Right cardiac atrium (tissue), 5 donors: ENCODE measurements at regions not wholly inside any gene's neighbourhood (a gene's known extent, or its start where the extent isn't known, plus 50 kb on each side); places are given as distances from the start of the nearest gene placed in this dataset.
A peak's percentile ranks its signal among the peaks of the same experiment; 100 is the strongest.
"Not testable (repeated sequence)": the region's sequence is repeated elsewhere in the genome, so short reads cannot be mapped to it uniquely, and the experiment has no call there.

ENCODE experiments used
- ATAC-seq, 2 donors: fragments of 200-7000 bp; cut with Tn5 transposase; one replicate each; pipeline versions ENCODE4 v1.8.0 to v1.9.1; 2020; ENCODE audit warnings: moderate library complexity in 2 of 2, mild to moderate bottlenecking in 1 of 2
- DNase-seq, 3 donors: peaks; one replicate each; pipeline ENCODE4 v3.0.0-alpha.2; 2020
- H3K27ac ChIP-seq: one replicate; pipeline ENCODE4 v1.5.1; 2013; ENCODE audit warnings: mild to moderate bottlenecking, low read length, control low read depth, moderate library complexity
- H3K27me3 ChIP-seq: one replicate; pipeline ENCODE4 v1.6.1; 2013; ENCODE audit not compliant: control insufficient read depth, insufficient read depth
- H3K4me1 ChIP-seq: one replicate; pipeline ENCODE4 v1.6.1; 2013; ENCODE audit warnings: low read length; ENCODE audit not compliant: control insufficient read depth, insufficient read depth
- H3K4me3 ChIP-seq: one replicate; pipeline ENCODE4 v1.5.1; 2013; ENCODE audit warnings: low read length, control low read depth
- H3K9me3 ChIP-seq: one replicate; pipeline ENCODE4 v1.6.1; 2013; ENCODE audit warnings: low read length; ENCODE audit not compliant: control insufficient read depth
- WGBS: extraction: QIAGEN DNeasy Blood & Tissue Kit; methylation state at CpG from one replicate; pipeline ENCODE4 v1.1.7; 2013; 5-methylcytosine and 5-hydroxymethylcytosine counted together
- intact Hi-C, 4 donors: fragments of 100-400 bp; cut with DNase I; formaldehyde crosslinking; loops; one replicate each; pipeline versions ENCODE4 v1.11.0 to v1.14.0; 2022 to 2023
- donor health status: healthy with polysubstance abuse.
- donor health status: DM: no; HTN: yes; CAD: no.
- donor health status: DM: no; HTN: no; CAD: no.
- donor health status: DM: no; HTN: yes; CAD: no; lungs with severe emphysema.
- donor health status: DM: yes; HTN: yes; CAD: no.

DNA sequence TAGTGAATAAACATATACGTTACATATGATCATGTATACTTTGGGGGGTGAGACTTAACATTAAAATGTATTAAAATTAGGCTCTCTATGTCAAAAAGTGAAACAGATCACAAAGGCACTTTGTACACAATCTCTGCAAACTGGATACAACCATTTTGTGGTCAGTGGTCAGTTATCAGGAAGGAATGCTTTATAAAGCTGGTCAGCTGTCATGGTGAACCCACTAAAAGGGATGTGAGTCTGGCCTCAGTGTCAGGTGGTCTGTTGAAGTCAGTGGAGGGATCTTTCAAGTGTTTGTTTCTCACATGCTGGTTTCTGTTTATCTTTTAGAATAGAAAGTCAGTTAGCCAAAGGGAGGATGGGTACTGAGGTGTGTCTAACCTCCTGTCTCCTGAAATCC, 875.5 kb upstream of the INTU start:
- Histone ChIP-seq H3K9me3 (no peaks in the 10 kb centered on the region), H3K4me1 (no peaks in the 10 kb centered on the region), H3K27me3 (no peaks in the 10 kb centered on the region), H3K4me3 (no peak overlapping the region), H3K27ac (no peak overlapping the region)
- ATAC-seq: no peak
- no peak for DNase-seq
- WGBS: 92% methylated on average over 1 of the region's 1 CpG
- intact Hi-C loops: no loop called here

DNA sequence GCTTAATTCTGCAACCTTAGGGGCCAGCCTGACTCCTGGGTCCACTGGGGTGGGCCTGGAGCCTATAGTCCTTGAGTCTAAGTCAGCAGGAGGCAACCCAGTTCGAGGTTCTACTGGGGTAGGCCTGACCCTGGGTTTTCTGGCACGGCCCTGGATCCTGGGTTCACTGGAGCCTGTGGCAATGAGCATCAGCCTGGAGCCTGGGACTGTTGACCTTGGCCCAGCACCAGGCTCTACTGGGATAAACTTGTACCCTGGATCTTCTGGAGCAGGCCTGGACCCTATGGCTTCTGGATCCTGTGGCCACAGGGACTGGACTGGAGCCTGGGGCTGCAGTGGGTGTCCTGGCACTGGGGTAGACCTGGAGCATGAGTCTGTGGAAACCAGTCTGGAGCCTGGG, 874.3 kb upstream of the INTU start:
- Histone ChIP-seq H3K4me3 (no peak overlapping the region), H3K9me3 (no peaks in the 10 kb centered on the region), H3K27me3 (no peaks in the 10 kb centered on the region), H3K4me1 (no peaks in the 10 kb centered on the region), H3K27ac (no peak overlapping the region)
- intact Hi-C loops: no loop called here
- WGBS: 30% methylated on average over 2 of the region's 2 CpGs
- DNase-seq: peak in 2 of 3 donors; percentile 26 to 29
- ATAC-seq: peak in 1 of 2 donors; percentile 30

DNA sequence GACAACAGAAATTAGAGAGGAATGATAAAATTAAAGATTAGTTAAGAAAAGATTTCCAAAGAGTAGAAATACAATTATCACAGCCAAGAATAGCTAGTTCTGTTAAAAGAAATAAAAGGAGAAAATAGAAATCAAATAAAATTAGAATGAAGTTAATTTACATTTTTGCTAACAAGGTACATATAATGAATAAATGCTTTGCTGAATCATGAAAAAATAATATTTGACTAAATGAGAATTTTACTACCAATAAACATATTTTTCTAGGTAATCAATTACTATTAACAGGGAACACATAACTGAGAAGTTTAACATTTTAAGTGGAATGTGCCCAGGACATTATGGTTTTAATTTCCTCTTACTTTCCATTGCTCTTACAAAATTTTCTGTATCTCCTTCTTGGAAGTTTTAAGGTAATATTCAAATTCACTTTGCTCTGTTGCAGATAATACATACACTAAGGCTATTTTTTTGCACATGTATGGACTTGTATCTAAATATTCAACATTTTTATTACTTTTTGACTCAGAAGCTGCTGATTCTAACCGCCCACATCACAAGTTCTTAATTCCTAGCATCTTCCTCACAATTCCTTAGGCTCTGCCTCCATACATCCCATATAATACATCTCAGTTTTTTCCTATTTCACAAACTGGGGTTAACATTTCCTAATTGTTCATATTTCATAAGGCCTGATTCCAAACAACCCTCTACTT, 870.7 kb upstream of the INTU start:
- intact Hi-C loops: no loop called here
- no peak for ATAC-seq
- WGBS: 96% methylated on average over 1 of the region's 1 CpG

DNA sequence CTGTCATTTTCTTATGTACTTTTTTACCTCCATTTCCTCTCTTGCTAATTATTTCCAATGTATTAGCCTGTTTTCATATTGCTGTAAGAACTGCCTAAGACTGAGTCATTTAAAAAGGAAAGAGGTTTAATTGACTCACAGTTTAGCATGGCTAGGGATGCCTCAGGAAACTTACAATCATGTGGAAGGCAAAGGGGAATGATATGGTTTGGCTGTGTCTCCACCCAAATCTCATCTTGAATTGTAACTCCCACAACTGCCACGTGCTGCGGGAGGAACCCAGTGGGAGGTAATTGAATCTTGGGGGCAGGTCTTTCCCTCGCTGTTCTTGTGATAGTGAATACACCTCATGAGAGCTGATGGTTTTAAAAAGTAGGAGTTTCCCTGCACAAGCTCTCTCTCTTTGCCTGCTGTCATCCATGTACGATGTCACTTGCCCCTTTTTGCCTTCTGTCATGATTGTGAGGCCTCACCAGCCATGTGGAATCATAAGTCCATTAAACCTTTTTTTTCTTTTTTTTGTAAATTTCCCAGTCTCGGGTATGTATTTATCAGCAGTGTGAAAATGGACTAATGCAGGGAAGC, 870.0 kb upstream of the INTU start:
- ATAC-seq (no peak), DNase-seq (no peak)
- 90% methylated on average over 5 of the region's 5 CpGs for WGBS
- H3K4me1 ChIP-seq: no peaks in the 10 kb centered on the region
- no peak overlapping the region for H3K27ac ChIP-seq
- H3K9me3 ChIP-seq: no peaks in the 10 kb centered on the region
- intact Hi-C loops: no loop called here
- H3K4me3 ChIP-seq: no peak overlapping the region
- no peaks in the 10 kb centered on the region for H3K27me3 ChIP-seq

More for the DNA sequence above, 870.7 kb upstream of the INTU start:
- H3K27ac ChIP-seq: no peak overlapping the region
- no peak for DNase-seq
- H3K4me3 ChIP-seq: no peak overlapping the region
- H3K9me3 ChIP-seq: no peaks in the 10 kb centered on the region
- no peaks in the 10 kb centered on the region for H3K4me1 ChIP-seq
- no peaks in the 10 kb centered on the region for H3K27me3 ChIP-seq

DNA sequence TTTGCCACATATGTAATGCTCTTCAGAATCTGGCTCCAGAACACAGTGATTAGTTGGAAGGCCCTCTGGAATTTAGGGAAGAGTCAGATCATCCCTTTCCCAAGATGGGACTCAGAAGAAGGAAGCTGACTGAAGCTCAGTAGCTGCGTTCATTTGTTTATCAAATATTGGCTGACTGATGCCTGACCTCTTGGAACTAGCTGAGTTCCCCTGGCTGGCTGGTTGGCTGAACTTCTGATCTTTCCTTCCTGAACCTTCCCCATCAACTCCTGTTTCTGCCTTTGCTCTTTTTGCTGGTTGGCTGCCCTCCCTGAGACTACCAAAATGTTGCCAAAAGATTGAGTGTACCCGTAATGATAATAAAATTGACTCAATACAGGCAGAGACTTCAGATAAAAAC, 866.5 kb upstream of the INTU start:
- H3K4me1 ChIP-seq: no peaks in the 10 kb centered on the region
- H3K9me3 ChIP-seq: no peaks in the 10 kb centered on the region
- no peak overlapping the region for H3K4me3 ChIP-seq
- 9% methylated on average over 2 of the region's 2 CpGs for WGBS
- H3K27me3 ChIP-seq: no peaks in the 10 kb centered on the region
- peak; percentile 93 to 96 for ATAC-seq
- intact Hi-C loops: no loop called here
- peak; percentile 43 to 81 (median 66) for DNase-seq
- no peak overlapping the region for H3K27ac ChIP-seq

DNA sequence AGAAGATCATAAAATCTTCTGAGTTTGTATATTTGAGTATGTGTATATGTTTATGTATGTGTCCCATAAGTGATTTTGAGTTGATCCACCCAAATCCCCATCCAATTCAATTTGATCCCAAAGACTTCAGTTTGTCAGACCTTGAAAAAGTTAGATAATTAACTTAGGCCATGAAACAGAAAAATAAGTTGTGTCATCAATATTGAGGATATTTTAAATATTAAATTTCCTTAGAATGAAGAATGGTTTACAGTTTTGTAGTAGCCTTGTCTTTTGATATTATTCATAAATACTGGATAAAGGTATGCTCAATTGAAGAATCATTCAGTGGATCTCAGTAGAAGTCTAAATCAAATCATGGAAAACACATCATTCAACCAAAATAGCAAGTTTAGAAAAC, 864.4 kb upstream of the INTU start:
- H3K4me1 ChIP-seq: no peaks in the 10 kb centered on the region
- no peak overlapping the region for H3K27ac ChIP-seq

DNA sequence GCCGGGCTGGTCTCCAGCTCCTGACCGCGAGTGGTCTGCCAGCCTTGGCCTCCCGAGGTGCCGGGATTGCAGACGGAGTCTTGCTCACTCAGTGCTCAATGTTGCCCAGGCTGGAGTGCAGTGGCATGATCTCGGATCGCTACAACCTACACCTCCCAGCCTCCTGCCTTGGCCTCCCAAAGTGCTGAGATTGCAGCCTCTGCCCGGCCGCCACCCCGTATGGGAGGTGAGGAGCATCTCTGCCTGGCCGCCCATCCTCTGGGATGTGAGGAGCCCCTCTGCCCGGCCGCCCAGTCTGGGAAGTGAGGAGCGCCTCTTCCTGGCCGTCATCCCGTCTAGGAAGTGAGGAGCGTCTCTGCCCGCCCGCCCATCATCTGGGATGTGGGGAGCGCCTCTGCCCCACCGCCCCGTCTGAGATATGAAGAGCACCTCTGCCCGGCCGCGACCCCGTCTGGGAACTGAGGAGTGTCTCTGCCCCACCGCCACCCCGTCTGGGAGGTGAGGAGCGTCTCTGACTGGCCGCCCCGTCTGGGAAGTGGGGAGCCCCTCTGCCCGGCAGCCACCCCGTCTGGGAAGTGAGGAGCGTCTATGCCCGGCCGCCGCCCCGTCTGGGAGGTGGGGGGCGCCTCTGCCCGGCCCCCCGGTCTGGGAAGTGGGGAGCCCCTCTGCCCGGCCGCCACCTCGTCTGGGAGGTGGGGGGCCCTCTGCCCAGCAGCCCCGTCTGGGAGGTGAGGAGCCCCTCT, 861.8 kb upstream of the INTU start:
- H3K4me3 ChIP-seq, intact Hi-C loops, ATAC-seq, H3K27me3 ChIP-seq, H3K27ac ChIP-seq, H3K9me3 ChIP-seq, H3K4me1 ChIP-seq: not testable (repeated sequence)
- WGBS: 98% methylated on average over 46 of the region's 46 CpGs
- peak in 2 of 3 donors; percentile 40 to 56 for DNase-seq

More for the DNA sequence above, 864.4 kb upstream of the INTU start:
- Histone ChIP-seq H3K9me3 (no peaks in the 10 kb centered on the region), H3K27me3 (no peaks in the 10 kb centered on the region), H3K4me3 (no peak overlapping the region)
- ATAC-seq: no peak
- intact Hi-C loops: no loop called here
- DNase-seq: no peak

DNA sequence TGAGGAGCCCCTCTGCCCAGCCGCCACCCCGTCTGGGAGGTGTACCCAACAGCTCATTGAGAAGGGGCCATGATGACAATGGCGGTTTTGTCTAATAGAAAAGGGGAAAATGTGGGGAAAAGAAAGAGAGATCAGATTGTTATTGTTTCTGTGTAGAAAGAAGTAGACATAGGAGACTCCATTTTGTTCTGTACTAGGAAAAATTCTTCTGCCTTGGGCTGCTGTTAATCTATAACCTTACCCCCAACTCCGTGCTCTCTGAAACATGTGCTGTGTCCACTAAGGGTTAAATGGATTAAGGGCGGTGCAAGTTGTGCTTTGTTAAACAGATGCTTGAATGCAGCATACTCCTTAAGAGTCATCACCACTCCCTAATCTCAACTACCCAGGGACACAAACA, 861.1 kb upstream of the INTU start:
- H3K9me3 ChIP-seq, H3K27me3 ChIP-seq, H3K4me1 ChIP-seq, DNase-seq, H3K4me3 ChIP-seq, ATAC-seq, intact Hi-C loops, H3K27ac ChIP-seq: not testable (repeated sequence)
- WGBS: 56% methylated on average over 5 of the region's 5 CpGs

DNA sequence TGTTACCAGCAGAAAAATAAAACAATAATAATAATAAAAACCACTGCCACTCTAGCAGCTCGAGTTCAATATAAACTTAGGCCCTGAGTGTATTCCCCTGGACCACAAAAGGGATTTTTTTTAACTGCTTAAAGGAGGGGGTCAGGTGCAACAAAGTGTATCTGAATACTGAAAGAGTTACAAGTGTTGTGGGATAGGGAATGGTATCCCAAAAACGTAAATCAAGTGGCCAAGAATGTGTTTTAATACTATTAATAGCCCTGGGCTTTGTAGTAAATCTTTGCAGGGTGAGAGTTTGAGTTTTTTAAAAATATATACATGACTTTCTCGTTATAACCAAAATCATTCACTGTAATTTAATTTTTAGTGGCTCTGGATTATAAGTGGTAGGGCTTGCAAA, 860.1 kb upstream of the INTU start:
- Histone ChIP-seq H3K9me3 (no peaks in the 10 kb centered on the region), H3K4me1 (no peaks in the 10 kb centered on the region), H3K4me3 (no peak overlapping the region), H3K27ac (no peak overlapping the region), H3K27me3 (no peaks in the 10 kb centered on the region)
- 35% methylated on average over 3 of the region's 3 CpGs for WGBS
- no peak for DNase-seq
- intact Hi-C loops: no loop called here
- no peak for ATAC-seq

DNA sequence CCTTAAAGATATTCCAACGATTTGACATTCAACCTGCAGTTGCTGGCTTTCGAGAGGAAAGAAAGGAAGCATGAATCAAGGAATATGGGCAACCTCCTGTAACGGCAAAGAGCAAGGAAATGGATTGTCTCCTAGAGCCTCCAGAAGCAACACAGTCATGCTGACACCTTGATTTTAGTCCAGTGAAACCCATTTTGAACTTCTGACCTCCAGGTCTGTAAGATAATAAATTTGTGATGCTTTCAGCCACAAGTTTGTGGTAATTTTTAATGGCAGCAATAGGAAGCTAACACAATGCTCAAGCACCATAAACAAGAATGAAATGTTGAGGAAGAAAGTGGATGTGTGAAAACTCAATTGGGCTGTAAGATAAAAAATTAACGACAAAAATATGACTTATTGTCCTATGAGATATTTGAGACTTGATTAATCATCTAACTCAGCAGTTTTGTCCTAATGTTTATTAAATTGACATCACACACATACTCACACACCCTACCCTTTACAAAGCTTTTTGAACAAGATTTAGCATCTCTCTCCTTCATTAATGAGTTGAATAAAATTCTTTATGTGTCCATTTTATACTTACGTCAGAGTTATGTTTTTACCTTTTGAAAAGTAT, 857.2 kb upstream of the INTU start:
- no peaks in the 10 kb centered on the region for H3K9me3 ChIP-seq
- no peak overlapping the region for H3K4me3 ChIP-seq
- H3K4me1 ChIP-seq: no peaks in the 10 kb centered on the region
- ATAC-seq (no peak), DNase-seq (no peak)
- no peak overlapping the region for H3K27ac ChIP-seq
- WGBS: 62% methylated on average over 5 of the region's 5 CpGs
- H3K27me3 ChIP-seq: no peaks in the 10 kb centered on the region
- intact Hi-C loops: no loop called here

DNA sequence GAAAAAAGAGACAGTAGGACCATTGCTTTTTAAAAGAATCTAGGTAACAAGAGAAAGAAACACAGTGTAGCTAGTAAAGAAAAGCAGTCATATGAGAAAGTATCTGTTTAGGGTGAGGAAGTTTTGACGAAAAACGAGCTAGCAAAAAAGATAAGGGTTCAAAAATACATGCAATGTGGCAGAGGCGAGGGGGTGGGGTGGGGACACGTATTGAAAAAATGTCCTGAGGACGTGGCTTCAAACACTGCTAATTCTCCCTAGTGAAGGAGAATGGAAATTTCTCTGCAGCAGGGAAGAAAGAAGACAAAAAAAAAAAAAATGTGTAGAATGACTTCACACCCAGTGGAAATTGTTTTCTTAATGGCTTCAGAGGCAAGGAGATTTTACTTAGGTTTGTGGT, 856.4 kb upstream of the INTU start:
- 17% methylated on average over 5 of the region's 5 CpGs for WGBS
- H3K9me3 ChIP-seq: no peaks in the 10 kb centered on the region
- ATAC-seq (no peak), DNase-seq (peak; percentile 22 to 73 (median 31))
- H3K27ac ChIP-seq: no peak overlapping the region
- H3K4me1 ChIP-seq: no peaks in the 10 kb centered on the region
- intact Hi-C loops: no loop called here
- H3K27me3 ChIP-seq: no peaks in the 10 kb centered on the region
- H3K4me3 ChIP-seq: no peak overlapping the region
